OCI-LY1 (cell line): ENCODE measurements at regions not wholly inside any gene's neighbourhood (a gene's known extent, or its start where the extent isn't known, plus 50 kb on each side); places are given as distances from the start of the nearest gene placed in this dataset.
"Not testable (repeated sequence)": the region's sequence is repeated elsewhere in the genome, so short reads cannot be mapped to it uniquely, and the experiment has no call there.

Experiments
- CTCF ChIP-seq: fragments of 200-600 bp; sonication (generic), shearing (Covaris generic); IDR thresholded peaks from 2 replicates; pipeline ENCODE4 v1.5.1; 2017; ENCODE audit warnings: mild to moderate bottlenecking, antibody characterized with exemption, low read length, moderate library complexity, mixed read lengths
- EZH2 ChIP-seq: fragments of 200-600 bp; sonication (generic), shearing (Covaris generic); IDR thresholded peaks from 2 replicates; pipeline ENCODE4 v1.8.0; 2017; ENCODE audit warnings: borderline replicate concordance, mixed run types, mild to moderate bottlenecking, antibody characterized with exemption, low read length, moderate library complexity, mixed read lengths

- TF ChIP-seq CTCF, EZH2: not testable (repeated sequence)
Measured at GRCh38 chr11:67801397-67801796, 127.0 kb upstream of the ALDH3B2 start.
